Naive thymus-derived CD4-positive, alpha-beta T cell (primary cell): ENCODE measurements at regions not wholly inside any gene's neighbourhood (a gene's known extent, or its start where the extent isn't known, plus 50 kb on each side); places are given as distances from the start of the nearest gene placed in this dataset.
A peak's percentile ranks its signal among the peaks of the same experiment; 100 is the strongest.

Experiments
- ATAC-seq: fragments of 150-1000 bp; cut with Tn5 transposase; 2 replicates; pipeline ENCODE4 v1.10.0; 2021; ENCODE audit warnings: mild to moderate bottlenecking, moderate library complexity
- CTCF ChIA-PET: fragments of 350-600 bp; sonication (Branson Sonifier 250); formaldehyde crosslinking; loops from one replicate; lab custom pipeline; 2021; ENCODE audit warnings: antibody characterized with exemption; lab: Charles Lee
- POLR2A ChIA-PET: fragments of 350-600 bp; sonication (Branson Sonifier 250); formaldehyde crosslinking; loops from one replicate; lab custom pipeline; 2021; ENCODE audit warnings: antibody characterized with exemption, inconsistent platforms; lab: Charles Lee
- DNase-seq, 9 donors: peaks; one replicate each; pipeline versions ENCODE4 v3.0.0 to v3.0.0-alpha.2; 2020 to 2022; ENCODE audit warnings: mixed read lengths in 1 of 9
- H3K27ac ChIP-seq: one replicate; pipeline ENCODE4 v1.7.0; 2013; ENCODE audit warnings: mild to moderate bottlenecking, low read depth, low read length, moderate library complexity
- H3K27me3 ChIP-seq, 2 donors: one replicate each; pipeline ENCODE4 v1.7.0; 2013; ENCODE audit warnings: low read length in 2 of 2, mild to moderate bottlenecking in 2 of 2, moderate library complexity in 2 of 2; ENCODE audit not compliant: control insufficient read depth in 2 of 2, insufficient read depth in 2 of 2
- H3K36me3 ChIP-seq, 3 experiments: 1 replicate in 2 of 3; 2 replicates in 1 of 3; pipeline ENCODE4 v1.7.0; 2013; ENCODE audit warnings: low read length in 3 of 3, mild to moderate bottlenecking in 3 of 3, moderate library complexity in 1 of 3; ENCODE audit not compliant: insufficient read depth in 3 of 3, control insufficient read depth in 2 of 3
- H3K4me1 ChIP-seq, 2 donors: one replicate each; pipeline ENCODE4 v1.7.0; 2013; ENCODE audit warnings: low read length in 2 of 2, mild to moderate bottlenecking in 2 of 2, moderate library complexity in 1 of 2; ENCODE audit not compliant: control insufficient read depth in 2 of 2, insufficient read depth in 2 of 2
- H3K4me3 ChIP-seq: 2 replicates; pipeline ENCODE4 v1.7.0; 2013; ENCODE audit warnings: mild to moderate bottlenecking, low read length
- H3K9me3 ChIP-seq, 3 experiments: 1 replicate in 2 of 3; 2 replicates in 1 of 3; pipeline ENCODE4 v1.7.0; 2013; ENCODE audit warnings: low read length in 3 of 3; ENCODE audit not compliant: control insufficient read depth in 2 of 3
- H3K27ac Mint-ChIP-seq, 9 donors: one replicate each; pipeline ENCODE4 v1.8.0; 2020 to 2022; ENCODE audit warnings: mixed read lengths in 9 of 9, mild to moderate bottlenecking in 8 of 9, moderate library complexity in 5 of 9, inconsistent platforms in 2 of 9
- H3K27me3 Mint-ChIP-seq, 5 donors: one replicate each; pipeline ENCODE4 v1.8.0; 2021 to 2022; ENCODE audit warnings: mixed read lengths in 5 of 5, mild to moderate bottlenecking in 1 of 5
- H3K36me3 Mint-ChIP-seq, 5 donors: one replicate each; pipeline ENCODE4 v1.8.0; 2020 to 2022; ENCODE audit warnings: mixed read lengths in 5 of 5, mild to moderate bottlenecking in 3 of 5, inconsistent platforms in 1 of 5
- H3K4me1 Mint-ChIP-seq, 7 donors: one replicate each; pipeline ENCODE4 v1.8.0; 2020 to 2022; ENCODE audit warnings: mixed read lengths in 7 of 7, mild to moderate bottlenecking in 3 of 7, inconsistent platforms in 1 of 7
- H3K4me3 Mint-ChIP-seq, 10 donors: one replicate each; pipeline ENCODE4 v1.8.0; 2020 to 2022; ENCODE audit warnings: mild to moderate bottlenecking in 10 of 10, mixed read lengths in 10 of 10, moderate library complexity in 6 of 10, inconsistent platforms in 2 of 10
- H3K9me3 Mint-ChIP-seq, 11 donors: one replicate each; pipeline ENCODE4 v1.8.0; 2020 to 2022; ENCODE audit warnings: mixed read lengths in 11 of 11, mild to moderate bottlenecking in 4 of 11, inconsistent platforms in 1 of 11, moderate library complexity in 1 of 11
- intact Hi-C, 2 donors: fragments of 100-400 bp; cut with micrococcal nuclease; formaldehyde crosslinking; loops; one replicate each; pipeline ENCODE4 v1.15.1; 2023

GRCh38 chr18:14940735-14941134 is 192.8 kb downstream of the ANKRD30B start:
- no peaks in the 10 kb centered on the region for H3K27me3 ChIP-seq
- Mint-ChIP-seq H3K4me1 (peaks cover 0 to 8% (median 0%) of the 10 kb centered on the region in 7 donors), H3K9me3 (no peaks in the 10 kb centered on the region), H3K27me3 (peaks cover 0 to 5% (median 0%) of the 10 kb centered on the region in 5 donors), H3K27ac (no peak overlapping the region), H3K4me3 (no peak overlapping the region), H3K36me3 (no peaks in the 10 kb centered on the region)
- H3K4me3 ChIP-seq = no peak overlapping the region
- no peak overlapping the region for H3K27ac ChIP-seq
- no peak for DNase-seq
- no peaks in the 10 kb centered on the region for H3K4me1 ChIP-seq
- no peak for ATAC-seq
- ChIA-PET POLR2A (no interaction called here), CTCF (no interaction called here)
- no peaks in the 10 kb centered on the region for H3K9me3 ChIP-seq
- no peaks in the 10 kb centered on the region for H3K36me3 ChIP-seq
- intact Hi-C loops = no loop called here

GRCh38 chr18:14941256-14941655 is 193.3 kb downstream of the ANKRD30B start:
- H3K27ac ChIP-seq = no peak overlapping the region
- Mint-ChIP-seq H3K4me1 (peaks cover 0 to 8% (median 0%) of the 10 kb centered on the region in 7 donors), H3K9me3 (no peaks in the 10 kb centered on the region), H3K36me3 (no peaks in the 10 kb centered on the region), H3K27ac (no peak overlapping the region), H3K4me3 (no peak overlapping the region), H3K27me3 (peaks cover 0 to 5% (median 0%) of the 10 kb centered on the region in 5 donors)
- H3K36me3 ChIP-seq = no peaks in the 10 kb centered on the region
- no peaks in the 10 kb centered on the region for H3K4me1 ChIP-seq
- no peaks in the 10 kb centered on the region for H3K27me3 ChIP-seq
- ChIA-PET POLR2A (no interaction called here), CTCF (no interaction called here)
- H3K4me3 ChIP-seq = no peak overlapping the region
- ATAC-seq (no peak), DNase-seq (no peak)
- intact Hi-C loops = no loop called here
- no peaks in the 10 kb centered on the region for H3K9me3 ChIP-seq

GRCh38 chr18:14941792-14942191 is 193.8 kb downstream of the ANKRD30B start:
- no peaks in the 10 kb centered on the region for H3K9me3 Mint-ChIP-seq
- no peaks in the 10 kb centered on the region for H3K4me1 ChIP-seq
- ChIA-PET POLR2A (no interaction called here), CTCF (no interaction called here)
- DNase-seq = no peak
- H3K27me3 Mint-ChIP-seq = peaks cover 0 to 5% (median 0%) of the 10 kb centered on the region in 5 donors
- no peak overlapping the region for H3K4me3 ChIP-seq
- no peaks in the 10 kb centered on the region for H3K36me3 ChIP-seq
- no peaks in the 10 kb centered on the region for H3K36me3 Mint-ChIP-seq
- intact Hi-C loops = no loop called here
- peak overlapping the region in 1 of 9 donors; percentile 52 for H3K27ac Mint-ChIP-seq
- no peaks in the 10 kb centered on the region for H3K9me3 ChIP-seq
- H3K4me1 Mint-ChIP-seq = peaks cover 0 to 8% (median 0%) of the 10 kb centered on the region in 7 donors
- no peak overlapping the region for H3K4me3 Mint-ChIP-seq
- H3K27me3 ChIP-seq = no peaks in the 10 kb centered on the region
- no peak for ATAC-seq
- no peak overlapping the region for H3K27ac ChIP-seq

GRCh38 chr18:14942275-14942674 is 194.3 kb downstream of the ANKRD30B start:
- no peak overlapping the region for H3K4me3 ChIP-seq
- intact Hi-C loops = no loop called here
- H3K27ac Mint-ChIP-seq = peak overlapping the region in 1 of 9 donors; percentile 52
- H3K27me3 ChIP-seq = no peaks in the 10 kb centered on the region
- H3K4me1 Mint-ChIP-seq = peaks cover 0 to 8% (median 0%) of the 10 kb centered on the region in 7 donors
- H3K27me3 Mint-ChIP-seq = peaks cover 0 to 5% (median 0%) of the 10 kb centered on the region in 5 donors
- no peaks in the 10 kb centered on the region for H3K9me3 ChIP-seq
- no peaks in the 10 kb centered on the region for H3K36me3 ChIP-seq
- no peak overlapping the region for H3K4me3 Mint-ChIP-seq
- ChIA-PET CTCF (no interaction called here), POLR2A (no interaction called here)
- DNase-seq (no peak), ATAC-seq (no peak)
- H3K36me3 Mint-ChIP-seq = no peaks in the 10 kb centered on the region
- H3K9me3 Mint-ChIP-seq = no peaks in the 10 kb centered on the region
- no peak overlapping the region for H3K27ac ChIP-seq
- H3K4me1 ChIP-seq = no peaks in the 10 kb centered on the region

GRCh38 chr18:14943486-14943885 is 195.5 kb downstream of the ANKRD30B start:
- no peaks in the 10 kb centered on the region for H3K4me1 ChIP-seq
- H3K4me3 Mint-ChIP-seq = no peak overlapping the region
- no peaks in the 10 kb centered on the region for H3K27me3 ChIP-seq
- DNase-seq (no peak), ATAC-seq (no peak)
- POLR2A ChIA-PET = no interaction called here
- CTCF ChIA-PET = no interaction called here
- intact Hi-C loops = no loop called here
- peaks cover 0 to 3% (median 0%) of the 10 kb centered on the region in 5 donors for H3K27me3 Mint-ChIP-seq
- no peak overlapping the region for H3K4me3 ChIP-seq
- H3K4me1 Mint-ChIP-seq = peaks cover 0 to 2% (median 0%) of the 10 kb centered on the region in 7 donors
- no peaks in the 10 kb centered on the region for H3K36me3 Mint-ChIP-seq
- H3K9me3 Mint-ChIP-seq = no peaks in the 10 kb centered on the region
- no peaks in the 10 kb centered on the region for H3K36me3 ChIP-seq
- H3K27ac ChIP-seq = no peak overlapping the region
- no peaks in the 10 kb centered on the region for H3K9me3 ChIP-seq
- H3K27ac Mint-ChIP-seq = peak overlapping the region in 1 of 9 donors; percentile 70

- no peak overlapping the region for H3K27ac ChIP-seq
- no peak overlapping the region for H3K4me3 ChIP-seq
- H3K9me3 ChIP-seq = no peaks in the 10 kb centered on the region
- no peak for ATAC-seq
- POLR2A ChIA-PET = no interaction called here
- intact Hi-C loops = no loop called here
- no peaks in the 10 kb centered on the region for H3K36me3 Mint-ChIP-seq
- no peaks in the 10 kb centered on the region for H3K36me3 ChIP-seq
- no peaks in the 10 kb centered on the region for H3K9me3 Mint-ChIP-seq
- H3K4me3 Mint-ChIP-seq = no peak overlapping the region
- CTCF ChIA-PET = no interaction called here
- no peaks in the 10 kb centered on the region for H3K4me1 ChIP-seq
- H3K27ac Mint-ChIP-seq = peak overlapping the region in 1 of 9 donors; percentile 70
- no peaks in the 10 kb centered on the region for H3K27me3 ChIP-seq
- peaks cover 0 to 2% (median 0%) of the 10 kb centered on the region in 7 donors for H3K4me1 Mint-ChIP-seq
- no peaks in the 10 kb centered on the region for H3K27me3 Mint-ChIP-seq
- DNase-seq = no peak
These were observed 196.1 kb downstream of the ANKRD30B start for GRCh38 chr18:14943967-14944636.

- Mint-ChIP-seq H3K27me3 (no peaks in the 10 kb centered on the region), H3K27ac (no peak overlapping the region), H3K9me3 (no peaks in the 10 kb centered on the region), H3K36me3 (no peaks in the 10 kb centered on the region), H3K4me3 (no peak overlapping the region), H3K4me1 (peaks cover 0 to 2% (median 0%) of the 10 kb centered on the region in 7 donors)
- H3K27me3 ChIP-seq = no peaks in the 10 kb centered on the region
- H3K4me3 ChIP-seq = no peak overlapping the region
- no peaks in the 10 kb centered on the region for H3K9me3 ChIP-seq
- ATAC-seq (no peak), DNase-seq (no peak)
- no peak overlapping the region for H3K27ac ChIP-seq
- intact Hi-C loops = no loop called here
- no peaks in the 10 kb centered on the region for H3K4me1 ChIP-seq
- POLR2A ChIA-PET = no interaction called here
- no peaks in the 10 kb centered on the region for H3K36me3 ChIP-seq
- CTCF ChIA-PET = no interaction called here
These were observed 196.9 kb downstream of the ANKRD30B start for GRCh38 chr18:14944838-14945237.
